LNCaP clone FGC (cell line): ENCODE measurements at regions not wholly inside any gene's neighbourhood (a gene's known extent, or its start where the extent isn't known, plus 50 kb on each side); places are given as distances from the start of the nearest gene placed in this dataset.

Experiments used
- DNase-seq: peaks from one replicate; pipeline ENCODE4 v3.0.0-alpha.2; 2011; ENCODE audit warnings: low read depth
- H3K4me3 ChIP-seq: 2 replicates; pipeline ENCODE4 v1.5.1; 2011; ENCODE audit warnings: mild to moderate bottlenecking, low read depth, low read length, control low read depth
- CTCF ChIP-seq: IDR thresholded peaks from 2 replicates; pipeline ENCODE4 v1.5.1; 2012; ENCODE audit warnings: mild to moderate bottlenecking; ENCODE audit not compliant: control insufficient read depth, insufficient read depth; ENCODE audit errors: extremely low read depth

- TF ChIP-seq CTCF = no peak
- DNase-seq = no peak
- no peak overlapping the region for H3K4me3 ChIP-seq
Measured at GRCh38 chr11:28922386-28922981, 814.3 kb downstream of the METTL15 start.

GRCh38 chr11:28919194-28919593 lies 811.0 kb downstream of the METTL15 start:
- TF ChIP-seq CTCF = no peak
- DNase-seq = no peak
- H3K4me3 ChIP-seq = no peak overlapping the region

- no peak for TF ChIP-seq CTCF
- H3K4me3 ChIP-seq = no peak overlapping the region
- no peak for DNase-seq
Measured at GRCh38 chr11:28913883-28914282, 805.7 kb downstream of the METTL15 start.

GRCh38 chr11:28911829-28912228 lies 803.6 kb downstream of the METTL15 start:
- no peak for TF ChIP-seq CTCF
- no peak overlapping the region for H3K4me3 ChIP-seq
- DNase-seq = no peak

GRCh38 chr11:28910926-28911325 lies 802.7 kb downstream of the METTL15 start:
- no peak for TF ChIP-seq CTCF
- DNase-seq = no peak
- H3K4me3 ChIP-seq = no peak overlapping the region

GRCh38 chr11:28903716-28904115 lies 795.5 kb downstream of the METTL15 start:
- no peak for DNase-seq
- no peak overlapping the region for H3K4me3 ChIP-seq

More at GRCh38 chr11:28903716-28904115, 795.5 kb downstream of the METTL15 start:
- no peak for TF ChIP-seq CTCF
